Esophagus squamous epithelium (tissue), 5 donors: ENCODE measurements at regions not wholly inside any gene's neighbourhood (a gene's known extent, or its start where the extent isn't known, plus 50 kb on each side); places are given as distances from the start of the nearest gene placed in this dataset.
"Not testable (repeated sequence)": the region's sequence is repeated elsewhere in the genome, so short reads cannot be mapped to it uniquely, and the experiment has no call there.

Experiments used
- DNase-seq: peaks from one replicate; lab custom pipeline; 2025; lab: John Stamatoyannopoulos, UW
- H3K27ac ChIP-seq, 4 donors: fragments of 200-600 bp; sonication (generic); one replicate each; pipeline ENCODE4 v1.5.1; 2016 to 2019; ENCODE audit warnings: mild to moderate bottlenecking in 1 of 4
- H3K27me3 ChIP-seq, 4 donors: fragments of 200-600 bp; sonication (generic); 1 replicate in 3 of 4; 2 replicates in 1 of 4; pipeline versions ENCODE4 v1.5.1 to v1.6.0; 2017 to 2021; ENCODE audit warnings: antibody characterized with exemption in 1 of 4
- H3K36me3 ChIP-seq, 3 donors: fragments of 200-600 bp; sonication (generic); one replicate each; pipeline ENCODE4 v1.5.1; 2016 to 2019
- H3K4me1 ChIP-seq, 3 donors: fragments of 200-600 bp; sonication (generic); one replicate each; pipeline ENCODE4 v1.5.1; 2017 to 2019
- H3K4me3 ChIP-seq, 4 donors: fragments of 200-600 bp; sonication (generic); 1 replicate in 3 of 4; 2 replicates in 1 of 4; pipeline ENCODE4 v1.5.1; 2016 to 2019; ENCODE audit warnings: mild to moderate bottlenecking in 2 of 4, moderate library complexity in 1 of 4
- H3K9me3 ChIP-seq, 3 donors: fragments of 200-600 bp; sonication (generic); one replicate each; pipeline ENCODE4 v1.5.1; 2016 to 2019
- CTCF ChIP-seq, 6 experiments: fragments of 450-650 bp in 4 of 6; fragments of 200-600 bp in 2 of 6; sonication (generic) in 2 of 6; IDR thresholded peaks; one replicate each; pipeline ENCODE4 v1.5.1; 2016 to 2019; ENCODE audit warnings: antibody characterized with exemption in 6 of 6, mild to moderate bottlenecking in 4 of 6, moderate library complexity in 4 of 6
- POLR2A ChIP-seq, 4 donors: fragments of 450-650 bp; IDR thresholded peaks; one replicate each; pipeline ENCODE4 v1.6.1; 2017; ENCODE audit warnings: antibody characterized with exemption in 4 of 4, mild to moderate bottlenecking in 4 of 4, moderate library complexity in 3 of 4
- WGBS, 2 donors: methylation state at CpG; one replicate each; pipeline ENCODE4 v1.1.5; 2018; 5-methylcytosine and 5-hydroxymethylcytosine counted together
- intact Hi-C: fragments of 100-400 bp; cut with DNase I; formaldehyde crosslinking; loops from one replicate; pipeline ENCODE4 v1.15.0; 2022
- donor health status: DM: yes; HTN: yes; CAD: no.

GRCh38 chr4:181827246-181827645, 416.0 kb upstream of the TENM3 start:
- no peak for TF ChIP-seq CTCF (IDR thresholded peaks at IDR 0.05)
- no peak for TF ChIP-seq POLR2A (IDR thresholded peaks at IDR 0.05)
- intact Hi-C loops: no loop called here
- Histone ChIP-seq H3K27me3 (no peaks in the 10 kb centered on the region), H3K27ac (no peak overlapping the region), H3K4me1 (no peaks in the 10 kb centered on the region), H3K9me3 (no peaks in the 10 kb centered on the region), H3K36me3 (no peaks in the 10 kb centered on the region), H3K4me3 (no peak overlapping the region)
- 71 to 84% methylated on average over 9 of the region's 9 CpGs for WGBS, 2 donors
- DNase-seq: no peak

GRCh38 chr4:181830404-181831035, 412.7 kb upstream of the TENM3 start:
- intact Hi-C loops: no loop called here
- no peak for DNase-seq
- H3K4me1 ChIP-seq: no peaks in the 10 kb centered on the region
- TF ChIP-seq POLR2A (IDR thresholded peaks at IDR 0.05) (no peak), CTCF (IDR thresholded peaks at IDR 0.05) (no peak)
- H3K36me3 ChIP-seq: no peaks in the 10 kb centered on the region
- no peak overlapping the region for H3K27ac ChIP-seq
- no peak overlapping the region for H3K4me3 ChIP-seq
- H3K27me3 ChIP-seq: no peaks in the 10 kb centered on the region
- H3K9me3 ChIP-seq: no peaks in the 10 kb centered on the region
- WGBS, 2 donors: 57 to 67% methylated on average over 6 of the region's 6 CpGs

- no peak overlapping the region for H3K27ac ChIP-seq
- H3K9me3 ChIP-seq: no peaks in the 10 kb centered on the region
- no peaks in the 10 kb centered on the region for H3K27me3 ChIP-seq
- 54 to 86% methylated on average over 2 of the region's 2 CpGs for WGBS, 2 donors
- H3K4me3 ChIP-seq: no peak overlapping the region
- TF ChIP-seq CTCF (IDR thresholded peaks at IDR 0.05) (no peak), POLR2A (IDR thresholded peaks at IDR 0.05) (no peak)
- H3K4me1 ChIP-seq: no peaks in the 10 kb centered on the region
- intact Hi-C loops: no loop called here
- no peaks in the 10 kb centered on the region for H3K36me3 ChIP-seq
- no peak for DNase-seq
Measured at GRCh38 chr4:181834071-181834470, 409.1 kb upstream of the TENM3 start.

- DNase-seq: no peak
- Histone ChIP-seq H3K4me1 (no peaks in the 10 kb centered on the region), H3K36me3 (no peaks in the 10 kb centered on the region), H3K9me3 (no peaks in the 10 kb centered on the region), H3K27ac (no peak overlapping the region), H3K27me3 (no peaks in the 10 kb centered on the region), H3K4me3 (no peak overlapping the region)
- intact Hi-C loops: no loop called here
- TF ChIP-seq POLR2A (IDR thresholded peaks at IDR 0.05): no peak
- no peak for TF ChIP-seq CTCF (IDR thresholded peaks at IDR 0.05)
- 35 to 60% methylated on average over 5 of the region's 5 CpGs for WGBS, 2 donors
Measured at GRCh38 chr4:181835348-181835747, 407.9 kb upstream of the TENM3 start.

GRCh38 chr4:181838253-181838652, 404.9 kb upstream of the TENM3 start:
- Histone ChIP-seq H3K4me3 (no peak overlapping the region), H3K9me3 (no peaks in the 10 kb centered on the region), H3K27ac (no peak overlapping the region), H3K27me3 (no peaks in the 10 kb centered on the region), H3K36me3 (no peaks in the 10 kb centered on the region), H3K4me1 (no peaks in the 10 kb centered on the region)
- whole genome bisulfite sequencing, 2 donors: 76 to 92% methylated on average over 3 of the region's 3 CpGs
- no peak for TF ChIP-seq POLR2A (IDR thresholded peaks at IDR 0.05)
- no peak for TF ChIP-seq CTCF (IDR thresholded peaks at IDR 0.05)
- intact Hi-C loops: no loop called here
- no peak for DNase-seq

GRCh38 chr4:181843797-181844196, 399.4 kb upstream of the TENM3 start:
- H3K4me1 ChIP-seq, H3K36me3 ChIP-seq, DNase-seq, intact Hi-C loops, H3K4me3 ChIP-seq, H3K9me3 ChIP-seq, H3K27me3 ChIP-seq, H3K27ac ChIP-seq: not testable (repeated sequence)
- 78 to 92% methylated on average over 4 to 8 of the region's 14 CpGs for WGBS, 2 donors
